Sciatic nerve (tissue), 2 donors: ENCODE measurements at regions not wholly inside any gene's neighbourhood (a gene's known extent, or its start where the extent isn't known, plus 50 kb on each side); places are given as distances from the start of the nearest gene placed in this dataset.
"Not testable (repeated sequence)": the region's sequence is repeated elsewhere in the genome, so short reads cannot be mapped to it uniquely, and the experiment has no call there.

Source experiments
- ATAC-seq: fragments of 200-7000 bp; cut with Tn5 transposase; one replicate; pipeline ENCODE4 v1.9.1; 2020; ENCODE audit warnings: mild to moderate bottlenecking, moderate library complexity
- DNase-seq: peaks from one replicate; pipeline ENCODE4 v3.0.0-alpha.2; 2020; ENCODE audit warnings: low spot score
- intact Hi-C: fragments of 100-400 bp; cut with DNase I; formaldehyde crosslinking; loops from one replicate; pipeline ENCODE4 v1.14.2; 2022
- donor health status: DM: no; HTN: no; CAD: no.
- donor health status: DM: no; HTN: no; CAD: no.

- ATAC-seq, result no peak
- intact Hi-C loops, result no loop called here
- no peak for DNase-seq
These were observed 56.4 kb upstream of the ST3GAL5 start for GRCh38 chr2:85945172-85945571.

GRCh38 chr2:85942346-85942957, 53.7 kb upstream of the ST3GAL5 start:
- intact Hi-C loops, result no loop called here
- ATAC-seq (no peak), DNase-seq (no peak)

GRCh38 chr2:85941490-85941889, 52.7 kb upstream of the ST3GAL5 start:
- ATAC-seq, DNase-seq, intact Hi-C loops: not testable (repeated sequence)

GRCh38 chr2:85939131-85939530, 50.3 kb upstream of the ST3GAL5 start:
- DNase-seq, result no peak
- no peak for ATAC-seq
- intact Hi-C loops, result no loop called here
